Neural progenitor cell (in vitro differentiated cells): ENCODE measurements at regions not wholly inside any gene's neighbourhood (a gene's known extent, or its start where the extent isn't known, plus 50 kb on each side); places are given as distances from the start of the nearest gene placed in this dataset.

Source experiments
- EZH2 ChIP-seq: fragments of 200-600 bp; sonication (generic); IDR thresholded peaks from 2 replicates; pipeline ENCODE4 v1.6.1; 2017; ENCODE audit warnings: antibody characterized with exemption, mild to moderate bottlenecking, moderate library complexity
- TF ChIP-seq, protein P1 (sequence below): fragments of 200-600 bp; sonication (generic); IDR thresholded peaks from 2 replicates; pipeline ENCODE4 v1.5.1; 2017; ENCODE audit warnings: antibody characterized with exemption, mild to moderate bottlenecking

GRCh38 chr9:17846948-17847655 is 268.2 kb downstream of the SH3GL2 start:
- TF ChIP-seq, protein P1, sequence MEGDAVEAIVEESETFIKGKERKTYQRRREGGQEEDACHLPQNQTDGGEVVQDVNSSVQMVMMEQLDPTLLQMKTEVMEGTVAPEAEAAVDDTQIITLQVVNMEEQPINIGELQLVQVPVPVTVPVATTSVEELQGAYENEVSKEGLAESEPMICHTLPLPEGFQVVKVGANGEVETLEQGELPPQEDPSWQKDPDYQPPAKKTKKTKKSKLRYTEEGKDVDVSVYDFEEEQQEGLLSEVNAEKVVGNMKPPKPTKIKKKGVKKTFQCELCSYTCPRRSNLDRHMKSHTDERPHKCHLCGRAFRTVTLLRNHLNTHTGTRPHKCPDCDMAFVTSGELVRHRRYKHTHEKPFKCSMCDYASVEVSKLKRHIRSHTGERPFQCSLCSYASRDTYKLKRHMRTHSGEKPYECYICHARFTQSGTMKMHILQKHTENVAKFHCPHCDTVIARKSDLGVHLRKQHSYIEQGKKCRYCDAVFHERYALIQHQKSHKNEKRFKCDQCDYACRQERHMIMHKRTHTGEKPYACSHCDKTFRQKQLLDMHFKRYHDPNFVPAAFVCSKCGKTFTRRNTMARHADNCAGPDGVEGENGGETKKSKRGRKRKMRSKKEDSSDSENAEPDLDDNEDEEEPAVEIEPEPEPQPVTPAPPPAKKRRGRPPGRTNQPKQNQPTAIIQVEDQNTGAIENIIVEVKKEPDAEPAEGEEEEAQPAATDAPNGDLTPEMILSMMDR, result no peak
- no peak for TF ChIP-seq EZH2
